NCI-H2171 treated with DMSO at 0.1 percent for 48 hours (cell line): ENCODE measurements at regions not wholly inside any gene's neighbourhood (a gene's known extent, or its start where the extent isn't known, plus 50 kb on each side); places are given as distances from the start of the nearest gene placed in this dataset.

ENCODE experiments used
- DNase-seq: peaks from one replicate; lab custom pipeline; 2025; lab: John Stamatoyannopoulos, UW

- DNase-seq, result no peak
Observed at GRCh38 chr4:41883988-41884734, 51.1 kb upstream of the TMEM33 start.

GRCh38 chr4:41882625-41883347, 52.4 kb upstream of the TMEM33 start:
- DNase-seq, result peak; percentile 62

- peak; percentile 24 for DNase-seq
Observed at GRCh38 chr4:41881981-41882624, 53.1 kb upstream of the TMEM33 start.

GRCh38 chr4:41880840-41881831, 54.1 kb upstream of the TMEM33 start:
- no peak for DNase-seq

- DNase-seq, result no peak
Observed at GRCh38 chr4:41880022-41880837, 55.0 kb upstream of the TMEM33 start.

GRCh38 chr4:41879552-41879951, 55.7 kb upstream of the TMEM33 start:
- DNase-seq, result no peak

- DNase-seq, result no peak
Observed at GRCh38 chr4:41878991-41879491, 56.2 kb upstream of the TMEM33 start.

GRCh38 chr4:41878170-41878969, 56.9 kb upstream of the TMEM33 start:
- no peak for DNase-seq

GRCh38 chr4:41877020-41877796, 58.0 kb upstream of the TMEM33 start:
- no peak for DNase-seq

GRCh38 chr4:41874873-41875272, 60.4 kb upstream of the TMEM33 start:
- DNase-seq, result no peak

GRCh38 chr4:41874398-41874797, 60.8 kb upstream of the TMEM33 start:
- DNase-seq, result no peak

- DNase-seq, result no peak
Observed at GRCh38 chr4:41873380-41874295, 61.6 kb upstream of the TMEM33 start.

- DNase-seq, result no peak
Observed at GRCh38 chr4:41870035-41870434, 65.2 kb upstream of the TMEM33 start.

GRCh38 chr4:41866799-41867677, 68.2 kb upstream of the TMEM33 start:
- no peak for DNase-seq

GRCh38 chr4:41865981-41866798, 69.0 kb upstream of the TMEM33 start:
- no peak for DNase-seq
